WTC11 (cell line): ENCODE measurements at regions not wholly inside any gene's neighbourhood (a gene's known extent, or its start where the extent isn't known, plus 50 kb on each side); places are given as distances from the start of the nearest gene placed in this dataset.

Experiments used
- ATAC-seq: fragments of 200-7000 bp; cut with Tn5 transposase; 2 replicates; pipeline ENCODE4 v1.10.0; 2021; ENCODE audit warnings: mild to moderate bottlenecking, moderate library complexity
- CTCF ChIA-PET: fragments of 300-600 bp; sonication (Branson Sonifier 250); formaldehyde crosslinking; loops from one replicate; lab custom pipeline; 2021; ENCODE audit warnings: antibody characterized with exemption; lab: Charles Lee
- POLR2A ChIA-PET: fragments of 350-600 bp; sonication (Branson Sonifier 250); formaldehyde crosslinking; loops from one replicate; lab custom pipeline; 2021; ENCODE audit warnings: antibody characterized with exemption; lab: Charles Lee
- DNase-seq: peaks from one replicate; pipeline ENCODE4 v3.0.0; 2021; ENCODE audit warnings: low spot score
- H3K27ac Mint-ChIP-seq: 2 replicates; pipeline ENCODE4 v1.8.0; 2021; ENCODE audit warnings: mixed read lengths
- H3K27me3 Mint-ChIP-seq: 2 replicates; pipeline ENCODE4 v1.8.0; 2021; ENCODE audit warnings: low read depth, mild to moderate bottlenecking, moderate library complexity, mixed read lengths
- H3K36me3 Mint-ChIP-seq: 2 replicates; pipeline ENCODE4 v1.8.0; 2021; ENCODE audit warnings: mixed read lengths
- H3K4me1 Mint-ChIP-seq: 2 replicates; pipeline ENCODE4 v1.8.0; 2022; ENCODE audit warnings: mixed read lengths
- H3K4me3 Mint-ChIP-seq: 2 replicates; pipeline ENCODE4 v1.8.0; 2021; ENCODE audit warnings: mild to moderate bottlenecking, moderate library complexity, mixed read lengths
- H3K9me3 Mint-ChIP-seq: 2 replicates; pipeline ENCODE4 v1.8.0; 2021; ENCODE audit warnings: mixed read lengths
- AFF4 ChIP-seq: sonication (generic); formaldehyde crosslinking; IDR thresholded peaks from 2 replicates; pipeline ENCODE4 v1.8.1; 2023; ENCODE audit warnings: mild to moderate bottlenecking, missing genetic modification reagents, borderline replicate concordance
- ATF6 ChIP-seq: sonication (generic); formaldehyde crosslinking; IDR thresholded peaks from 2 replicates; pipeline ENCODE4 v1.8.1; 2023; ENCODE audit warnings: mild to moderate bottlenecking, missing genetic modification reagents
- E2F5 ChIP-seq: sonication (generic); formaldehyde crosslinking; IDR thresholded peaks from 2 replicates; pipeline ENCODE4 v1.8.1; 2022; ENCODE audit warnings: mild to moderate bottlenecking, moderate library complexity, missing genetic modification reagents
- GRHL2 ChIP-seq: fragments of 250-450 bp; sonication (Bioruptor Pico); IDR thresholded peaks from 2 replicates; pipeline ENCODE4 v1.8.0; 2022; ENCODE audit warnings: mild to moderate bottlenecking, moderate library complexity; ENCODE audit not compliant: insufficient replicate concordance, severe bottlenecking
- NFATC4 ChIP-seq: fragments of 250-450 bp; sonication (Bioruptor Pico); IDR thresholded peaks from 2 replicates; pipeline ENCODE4 v1.9.0; 2021; ENCODE audit warnings: mild to moderate bottlenecking
- NR2C2 ChIP-seq: sonication (generic); formaldehyde crosslinking; IDR thresholded peaks from 2 replicates; pipeline ENCODE4 v1.8.0; 2022; ENCODE audit warnings: mild to moderate bottlenecking, missing genetic modification reagents
- PREB ChIP-seq: sonication (generic); formaldehyde crosslinking; IDR thresholded peaks from 2 replicates; pipeline ENCODE4 v1.8.1; 2022; ENCODE audit warnings: mild to moderate bottlenecking, missing genetic modification reagents, moderate library complexity, borderline replicate concordance
- PRRX2 ChIP-seq: fragments of 250-450 bp; sonication (Bioruptor Pico); IDR thresholded peaks from 2 replicates; pipeline ENCODE4 v1.8.0; 2021; ENCODE audit warnings: mild to moderate bottlenecking
- SMAD3 ChIP-seq: sonication (generic); formaldehyde crosslinking; IDR thresholded peaks from 2 replicates; pipeline ENCODE4 v1.8.0; 2022; ENCODE audit warnings: missing genetic modification reagents, mild to moderate bottlenecking, borderline replicate concordance
- SMAD4 ChIP-seq: sonication (generic); formaldehyde crosslinking; IDR thresholded peaks from 2 replicates; pipeline ENCODE4 v1.8.0; 2022; ENCODE audit warnings: mild to moderate bottlenecking, missing genetic modification reagents
- SOX15 ChIP-seq: fragments of 250-450 bp; sonication (Bioruptor Pico); IDR thresholded peaks from 2 replicates; pipeline ENCODE4 v1.9.0; 2021; ENCODE audit warnings: mild to moderate bottlenecking
- TCF7 ChIP-seq: sonication (generic); formaldehyde crosslinking; IDR thresholded peaks from 2 replicates; pipeline ENCODE4 v1.8.0; 2022; ENCODE audit warnings: mild to moderate bottlenecking, low read depth, missing genetic modification reagents, moderate library complexity
- USF2 ChIP-seq: sonication (generic); formaldehyde crosslinking; IDR thresholded peaks from 2 replicates; pipeline ENCODE4 v1.8.1; 2023; ENCODE audit warnings: mild to moderate bottlenecking, missing genetic modification reagents, moderate library complexity
- ZNF219 ChIP-seq: sonication (generic); formaldehyde crosslinking; IDR thresholded peaks from 2 replicates; pipeline ENCODE4 v1.8.0; 2023; ENCODE audit warnings: missing genetic modification reagents, mild to moderate bottlenecking, borderline replicate concordance
- ZNF425 ChIP-seq: fragments of 250-450 bp; sonication (Bioruptor Pico); conservative IDR thresholded peaks from 2 replicates; pipeline ENCODE4 v1.9.0; 2021; ENCODE audit warnings: mild to moderate bottlenecking
- ZNF512 ChIP-seq: sonication (generic); formaldehyde crosslinking; IDR thresholded peaks from 2 replicates; pipeline ENCODE4 v1.8.1; 2022; ENCODE audit warnings: missing genetic modification reagents, borderline replicate concordance

GRCh38 chr18:26708806-26709716, 156.4 kb downstream of the AQP4 start:
- Mint-ChIP-seq H3K4me1 (peaks cover 41% of the 10 kb centered on the region), H3K4me3 (no peak overlapping the region), H3K27ac (no peak overlapping the region), H3K9me3 (no peaks in the 10 kb centered on the region), H3K27me3 (peaks cover 28% of the 10 kb centered on the region), H3K36me3 (no peaks in the 10 kb centered on the region)
- ATAC-seq: no peak
- TF ChIP-seq ZNF512 (no peak), SOX15 (CRISPR knock-in tag) (no peak), GRHL2 (CRISPR knock-in tag) (no peak)
- ChIA-PET CTCF (interaction anchor here (0.8 to 2.7 kb wide), 3 partner anchors 88 to 325 kb away, joined by 3 to 8 read pairs (median 3); no protein-coding TSS in a partner anchor), POLR2A (no interaction called here)
- DNase-seq: no peak

GRCh38 chr18:26706911-26707351, 158.6 kb downstream of the AQP4 start:
- DNase-seq: no peak
- no peak overlapping the region for H3K27ac Mint-ChIP-seq
- POLR2A ChIA-PET: no interaction called here
- TF ChIP-seq NR2C2 (CRISPR knock-in tag) (no peak), ZNF219 (CRISPR knock-in tag) (no peak), PRRX2 (CRISPR knock-in tag) (no peak), PREB (CRISPR knock-in tag) (no peak), ZNF425 (CRISPR knock-in tag) (no peak), SMAD3 (no peak), E2F5 (no peak)
- TF ChIP-seq, all 79 proteins: peak for 0
- no peak for ATAC-seq
- no peaks in the 10 kb centered on the region for H3K9me3 Mint-ChIP-seq
- CTCF ChIA-PET: no interaction called here
- H3K36me3 Mint-ChIP-seq: no peaks in the 10 kb centered on the region
- no peak overlapping the region for H3K4me3 Mint-ChIP-seq
- peaks cover 45% of the 10 kb centered on the region for H3K27me3 Mint-ChIP-seq
- H3K4me1 Mint-ChIP-seq: peaks cover 44% of the 10 kb centered on the region

- DNase-seq: no peak
- Mint-ChIP-seq H3K27me3 (peaks cover 45% of the 10 kb centered on the region), H3K36me3 (no peaks in the 10 kb centered on the region), H3K4me3 (no peak overlapping the region), H3K4me1 (peaks cover 43% of the 10 kb centered on the region), H3K27ac (no peak overlapping the region), H3K9me3 (no peaks in the 10 kb centered on the region)
- no peak for TF ChIP-seq TCF7 (CRISPR knock-in tag)
- no peak for TF ChIP-seq ATF6
- no peak for TF ChIP-seq NFATC4 (CRISPR knock-in tag)
- no peak for TF ChIP-seq USF2 (CRISPR knock-in tag)
- TF ChIP-seq AFF4: no peak
- TF ChIP-seq SMAD4 (CRISPR knock-in tag): no peak
- CTCF ChIA-PET: no interaction called here
- ATAC-seq: no peak
- POLR2A ChIA-PET: no interaction called here
Observed at GRCh38 chr18:26705757-26706156, 157.4 kb upstream of the KCTD1 start.
